HFF-Myc (cell line): ENCODE measurements at regions not wholly inside any gene's neighbourhood (a gene's known extent, or its start where the extent isn't known, plus 50 kb on each side); places are given as distances from the start of the nearest gene placed in this dataset.

Source experiments
- DNase-seq: peaks from one replicate; pipeline ENCODE4 v3.0.0-alpha.2; 2011; ENCODE audit warnings: low read depth; ENCODE audit errors: extremely low read depth
- H3K4me3 ChIP-seq: replicated peaks from 2 replicates; pipeline ENCODE4 v1.5.1; 2011; ENCODE audit warnings: low read depth, mild to moderate bottlenecking, control low read depth, low read length
- CTCF ChIP-seq: IDR thresholded peaks from 2 replicates; pipeline ENCODE4 v1.5.1; 2012; ENCODE audit warnings: mild to moderate bottlenecking, low read depth, low read length, control low read depth; ENCODE audit errors: missing control alignments

- H3K4me3 ChIP-seq: no peak overlapping the region
- no peak for TF ChIP-seq CTCF
- DNase-seq: no peak
Observed at GRCh38 chr17:51546114-51546513, 285.8 kb downstream of the UTP18 start.

GRCh38 chr17:51548125-51548524 is 287.8 kb downstream of the UTP18 start:
- no peak for TF ChIP-seq CTCF
- no peak overlapping the region for H3K4me3 ChIP-seq
- no peak for DNase-seq

- no peak for TF ChIP-seq CTCF
- DNase-seq: no peak
- H3K4me3 ChIP-seq: no peak overlapping the region
Observed at GRCh38 chr17:51555153-51555552, 294.8 kb downstream of the UTP18 start.

GRCh38 chr17:51559778-51560177 is 299.4 kb downstream of the UTP18 start:
- DNase-seq: no peak
- H3K4me3 ChIP-seq: no peak overlapping the region
- TF ChIP-seq CTCF: no peak

- no peak for DNase-seq
- H3K4me3 ChIP-seq: no peak overlapping the region
- no peak for TF ChIP-seq CTCF
Observed at GRCh38 chr17:51560398-51560797, 300.1 kb downstream of the UTP18 start.

- TF ChIP-seq CTCF: no peak
- no peak for DNase-seq
- H3K4me3 ChIP-seq: no peak overlapping the region
Observed at GRCh38 chr17:51563961-51564360, 303.6 kb downstream of the UTP18 start.

GRCh38 chr17:51572115-51572514 is 311.8 kb downstream of the UTP18 start:
- no peak for DNase-seq
- no peak overlapping the region for H3K4me3 ChIP-seq
- no peak for TF ChIP-seq CTCF
